Naive thymus-derived CD8-positive, alpha-beta T cell (primary cell): ENCODE measurements at regions not wholly inside any gene's neighbourhood (a gene's known extent, or its start where the extent isn't known, plus 50 kb on each side); places are given as distances from the start of the nearest gene placed in this dataset.
A peak's percentile ranks its signal among the peaks of the same experiment; 100 is the strongest.
"Not testable (repeated sequence)": the region's sequence is repeated elsewhere in the genome, so short reads cannot be mapped to it uniquely, and the experiment has no call there.

Source experiments
- ATAC-seq, 2 donors: fragments of 150-1000 bp; cut with Tn5 transposase in 1 of 2; sonication (Bioruptor Pico), chemical (Tn5 transposase) in 1 of 2; 1 replicate in 1 of 2; 2 replicates in 1 of 2; pipeline ENCODE4 v1.10.0; 2021; ENCODE audit warnings: mild to moderate bottlenecking in 2 of 2, moderate library complexity in 2 of 2
- POLR2A ChIA-PET: fragments of 350-600 bp; sonication (Branson Sonifier 250); formaldehyde crosslinking; loops from one replicate; lab custom pipeline; 2021; ENCODE audit warnings: antibody characterized with exemption; lab: Charles Lee
- DNase-seq, 10 donors: peaks; one replicate each; pipeline versions ENCODE4 v3.0.0 to v3.0.0-alpha.2; 2020 to 2022
- H3K27ac Mint-ChIP-seq, 10 donors: one replicate each; pipeline ENCODE4 v1.8.0; 2020 to 2022; ENCODE audit warnings: mild to moderate bottlenecking in 10 of 10, mixed read lengths in 10 of 10, moderate library complexity in 4 of 10, inconsistent platforms in 1 of 10
- H3K27me3 Mint-ChIP-seq, 5 donors: one replicate each; pipeline ENCODE4 v1.8.0; 2021 to 2022; ENCODE audit warnings: mixed read lengths in 5 of 5
- H3K36me3 Mint-ChIP-seq, 3 donors: one replicate each; pipeline ENCODE4 v1.8.0; 2020 to 2022; ENCODE audit warnings: mixed read lengths in 3 of 3, mild to moderate bottlenecking in 2 of 3, inconsistent platforms in 1 of 3
- H3K4me1 Mint-ChIP-seq, 4 donors: one replicate each; pipeline ENCODE4 v1.8.0; 2021 to 2022; ENCODE audit warnings: mixed read lengths in 4 of 4
- H3K4me3 Mint-ChIP-seq, 10 donors: one replicate each; pipeline ENCODE4 v1.8.0; 2020 to 2022; ENCODE audit warnings: mild to moderate bottlenecking in 10 of 10, mixed read lengths in 10 of 10, moderate library complexity in 6 of 10, inconsistent platforms in 1 of 10
- H3K9me3 Mint-ChIP-seq, 9 donors: one replicate each; pipeline ENCODE4 v1.8.0; 2020 to 2022; ENCODE audit warnings: mixed read lengths in 9 of 9, mild to moderate bottlenecking in 3 of 9, inconsistent platforms in 1 of 9, moderate library complexity in 1 of 9

DNA sequence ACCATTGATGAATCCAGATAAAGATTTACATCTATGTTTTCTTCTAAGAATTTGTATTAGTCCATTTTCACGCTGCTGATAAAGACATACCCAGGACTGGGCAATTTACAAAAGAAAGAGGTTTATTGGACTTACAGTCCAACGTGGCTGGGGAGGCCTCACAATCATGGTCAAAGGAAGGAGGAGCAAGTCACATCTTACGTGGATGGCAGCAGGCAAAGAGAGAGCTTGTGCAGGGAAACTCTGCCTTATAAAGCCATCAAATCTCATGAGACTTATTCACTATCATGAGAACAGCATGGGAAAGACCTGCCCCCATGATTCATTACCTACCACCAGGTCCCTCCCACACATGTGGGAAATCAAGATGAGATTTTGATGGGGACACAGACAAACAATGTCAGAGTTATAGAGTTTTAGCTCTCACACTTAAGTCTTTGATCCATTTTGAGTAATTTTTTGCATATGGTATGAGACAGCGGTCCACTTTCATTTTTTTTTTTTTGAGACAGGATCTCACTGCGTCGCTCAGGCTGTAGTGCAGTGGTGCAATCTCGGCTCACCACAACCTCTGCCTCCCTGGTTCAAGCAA, 53.5 kb upstream of the JADE2 start:
- H3K9me3 Mint-ChIP-seq: peaks cover 0 to 16% (median 4%) of the 10 kb centered on the region in 9 donors
- DNase-seq, ATAC-seq, H3K27me3 Mint-ChIP-seq, H3K4me3 Mint-ChIP-seq, H3K27ac Mint-ChIP-seq, H3K36me3 Mint-ChIP-seq: not testable (repeated sequence)
- POLR2A ChIA-PET: interaction anchor here (0.7 to 1.4 kb wide), 3 partner anchors 9 to 1630 kb away, joined by 3 to 5 read pairs (median 4); partner anchors contain the start of gene JADE2
- H3K4me1 Mint-ChIP-seq: peaks cover 2 to 12% (median 2%) of the 10 kb centered on the region in 4 donors

GRCh38 chr5:134468921-134469400, 56.5 kb upstream of the JADE2 start:
- H3K9me3 Mint-ChIP-seq: peaks cover 0 to 16% (median 3%) of the 10 kb centered on the region in 9 donors
- H3K27ac Mint-ChIP-seq: peak overlapping the region in 4 of 10 donors; percentile 39 to 73 (median 66)
- ATAC-seq: no peak
- peaks cover 0 to 4% (median 0%) of the 10 kb centered on the region in 3 donors for H3K36me3 Mint-ChIP-seq
- DNase-seq: no peak
- peaks cover 7 to 33% (median 20%) of the 10 kb centered on the region in 4 donors for H3K4me1 Mint-ChIP-seq
- POLR2A ChIA-PET: interaction anchor here (1.2 to 8.2 kb wide), 2 partner anchors 42 to 57 kb away, joined by 3 to 133 read pairs; partner anchors contain the start of gene JADE2
- H3K4me3 Mint-ChIP-seq: no peak overlapping the region
- H3K27me3 Mint-ChIP-seq: no peaks in the 10 kb centered on the region

DNA sequence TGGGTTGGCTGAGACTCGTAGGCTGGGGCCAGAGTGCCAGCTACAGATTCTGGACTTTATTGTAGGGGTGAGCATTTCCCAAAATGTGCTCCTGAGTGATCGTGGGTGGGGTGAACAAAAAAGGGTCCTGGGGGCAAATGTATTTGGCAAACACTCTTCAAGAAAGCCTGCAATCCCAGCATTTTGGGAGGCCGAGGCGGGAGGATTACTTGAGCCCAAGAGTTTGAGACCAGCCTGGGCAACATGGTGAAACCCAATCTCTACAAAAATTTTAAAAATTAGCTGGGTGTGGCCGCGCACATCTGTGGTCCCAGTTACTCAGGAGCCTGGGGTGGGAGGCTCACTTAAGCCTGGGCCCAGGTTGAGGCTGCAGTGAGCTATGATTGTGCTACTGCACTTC, 55.5 kb upstream of the CDKN2AIPNL start:
- Mint-ChIP-seq H3K4me3 (peak overlapping the region in 8 of 10 donors; percentile 44 to 87 (median 59)), H3K27ac (peak overlapping the region in 9 of 10 donors; percentile 73 to 92 (median 82)), H3K27me3 (no peaks in the 10 kb centered on the region), H3K9me3 (peaks cover 0 to 9% (median 3%) of the 10 kb centered on the region in 9 donors), H3K4me1 (peaks cover 7 to 33% (median 23%) of the 10 kb centered on the region in 4 donors), H3K36me3 (peaks cover 0 to 4% (median 0%) of the 10 kb centered on the region in 3 donors)
- ATAC-seq (no peak), DNase-seq (no peak)
- POLR2A ChIA-PET: interaction anchor here (0.7 to 8.2 kb wide), 5 partner anchors 19 to 95 kb away, joined by 3 to 133 read pairs (median 10); partner anchors contain the start of genes CDKN2AIPNL, JADE2 and UBE2B

DNA sequence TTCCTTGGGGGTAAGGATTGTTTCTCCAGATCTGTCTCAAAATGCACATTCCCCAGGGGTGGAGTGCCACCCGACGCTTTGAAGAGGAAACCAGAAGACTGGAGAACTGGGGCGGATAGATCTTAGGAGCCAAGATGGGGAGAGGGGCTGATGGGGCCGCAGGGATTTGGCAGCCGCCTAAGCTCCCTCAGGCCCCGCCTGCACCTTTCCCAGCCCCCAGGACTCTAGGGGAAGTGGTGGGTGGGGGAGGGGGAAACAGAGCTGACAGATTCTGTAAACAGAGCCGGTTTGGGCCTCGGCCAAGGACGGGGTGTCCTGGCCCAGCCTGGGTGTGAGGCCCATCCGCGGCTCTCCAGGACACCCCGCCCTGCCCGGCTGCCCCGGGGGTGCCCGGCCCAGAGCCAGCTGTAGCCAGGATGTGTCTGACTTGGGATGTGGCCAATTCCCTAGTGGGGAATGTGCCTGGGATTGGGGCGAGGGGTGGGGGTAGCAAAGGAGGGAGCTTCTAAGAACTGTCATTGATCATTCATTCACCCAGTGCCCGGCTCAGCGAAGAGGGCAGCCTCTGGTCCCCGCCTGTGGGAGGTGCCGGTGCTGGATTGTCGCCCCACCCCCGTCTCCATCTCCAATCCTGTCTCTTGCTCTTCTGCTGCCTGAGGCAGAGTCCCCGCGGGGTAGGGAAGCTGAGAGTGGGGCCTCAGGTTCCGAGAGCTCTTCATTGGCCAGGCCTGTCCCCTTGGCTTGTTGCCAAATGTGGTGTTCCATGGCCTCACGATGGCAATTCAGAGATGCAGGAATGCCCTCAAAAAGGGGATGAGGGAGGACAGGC, 54.8 kb upstream of the CDKN2AIPNL start:
- POLR2A ChIA-PET: interaction anchor here (0.5 to 8.2 kb wide), 12 partner anchors 9 to 98 kb away, joined by 3 to 133 read pairs (median 4); partner anchors contain the start of genes CDKN2AIPNL, JADE2 and UBE2B
- Mint-ChIP-seq H3K27ac (peak overlapping the region; percentile 81 to 92 (median 87)), H3K27me3 (no peaks in the 10 kb centered on the region), H3K4me3 (peak overlapping the region; percentile 78 to 89 (median 86)), H3K9me3 (peaks cover 0 to under 1% (median 0%) of the 10 kb centered on the region in 9 donors), H3K36me3 (no peaks in the 10 kb centered on the region), H3K4me1 (peaks cover 7 to 33% (median 23%) of the 10 kb centered on the region in 4 donors)
- DNase-seq (peak in 9 of 10 donors; percentile 22 to 79 (median 43)), ATAC-seq (peak; percentile 75 to 77)

- POLR2A ChIA-PET: interaction anchor here (1.0 to 8.2 kb wide), 8 partner anchors 10 to 98 kb away, joined by 3 to 133 read pairs (median 4); partner anchors contain the start of genes CDKN2AIPNL, JADE2 and UBE2B
- peaks cover 7 to 33% (median 23%) of the 10 kb centered on the region in 4 donors for H3K4me1 Mint-ChIP-seq
- no peaks in the 10 kb centered on the region for H3K9me3 Mint-ChIP-seq
- H3K27me3 Mint-ChIP-seq: no peaks in the 10 kb centered on the region
- H3K36me3 Mint-ChIP-seq: no peaks in the 10 kb centered on the region
- peak in 8 of 10 donors; percentile 10 to 49 (median 36) for DNase-seq
- ATAC-seq: peak; percentile 59 to 70
- peak overlapping the region; percentile 81 to 92 (median 87) for H3K27ac Mint-ChIP-seq
- peak overlapping the region; percentile 78 to 89 (median 86) for H3K4me3 Mint-ChIP-seq
These were observed 54.1 kb upstream of the CDKN2AIPNL start for GRCh38 chr5:134465816-134466240.

DNA sequence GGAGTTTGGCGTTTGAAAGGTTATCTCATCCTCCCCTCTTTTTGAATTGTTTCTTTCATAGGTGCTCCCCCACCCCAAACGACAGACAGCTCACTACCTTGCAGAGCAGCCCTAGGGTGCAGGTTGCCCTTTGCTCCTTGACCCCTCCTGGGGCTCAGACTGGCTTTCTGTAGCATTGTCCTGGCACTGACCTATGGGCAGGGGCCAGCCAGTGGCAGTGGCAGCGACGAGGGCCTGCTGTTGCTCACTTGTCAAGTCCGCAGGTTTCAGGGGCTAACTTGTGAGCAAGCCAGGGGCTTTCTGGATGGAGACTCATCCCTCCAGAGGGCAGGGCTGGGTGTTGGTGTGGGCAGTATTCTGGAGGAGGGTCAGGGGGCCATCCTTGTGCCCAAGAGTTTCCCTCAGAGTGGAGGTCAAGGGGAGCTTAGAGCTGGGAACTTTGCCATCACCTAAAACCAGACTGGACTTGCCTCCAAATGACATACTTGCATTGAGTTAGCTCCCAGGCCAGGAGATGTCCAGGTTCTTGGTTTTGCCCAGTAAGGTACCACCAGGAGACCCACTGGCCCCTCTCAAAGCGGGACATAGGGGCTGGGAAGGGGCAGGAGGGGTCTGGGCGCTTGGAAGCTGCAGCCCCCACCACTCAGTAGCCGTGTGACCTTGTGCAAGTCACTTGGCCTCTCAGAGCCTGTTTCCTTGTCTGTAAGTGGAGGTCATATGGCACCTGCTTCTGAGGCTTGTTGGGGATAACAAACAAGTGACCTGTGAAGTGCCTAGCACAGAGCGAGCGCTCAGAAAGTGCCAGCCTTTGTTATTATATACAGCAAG, 53.5 kb upstream of the CDKN2AIPNL start:
- H3K27me3 Mint-ChIP-seq: no peaks in the 10 kb centered on the region

DNA sequence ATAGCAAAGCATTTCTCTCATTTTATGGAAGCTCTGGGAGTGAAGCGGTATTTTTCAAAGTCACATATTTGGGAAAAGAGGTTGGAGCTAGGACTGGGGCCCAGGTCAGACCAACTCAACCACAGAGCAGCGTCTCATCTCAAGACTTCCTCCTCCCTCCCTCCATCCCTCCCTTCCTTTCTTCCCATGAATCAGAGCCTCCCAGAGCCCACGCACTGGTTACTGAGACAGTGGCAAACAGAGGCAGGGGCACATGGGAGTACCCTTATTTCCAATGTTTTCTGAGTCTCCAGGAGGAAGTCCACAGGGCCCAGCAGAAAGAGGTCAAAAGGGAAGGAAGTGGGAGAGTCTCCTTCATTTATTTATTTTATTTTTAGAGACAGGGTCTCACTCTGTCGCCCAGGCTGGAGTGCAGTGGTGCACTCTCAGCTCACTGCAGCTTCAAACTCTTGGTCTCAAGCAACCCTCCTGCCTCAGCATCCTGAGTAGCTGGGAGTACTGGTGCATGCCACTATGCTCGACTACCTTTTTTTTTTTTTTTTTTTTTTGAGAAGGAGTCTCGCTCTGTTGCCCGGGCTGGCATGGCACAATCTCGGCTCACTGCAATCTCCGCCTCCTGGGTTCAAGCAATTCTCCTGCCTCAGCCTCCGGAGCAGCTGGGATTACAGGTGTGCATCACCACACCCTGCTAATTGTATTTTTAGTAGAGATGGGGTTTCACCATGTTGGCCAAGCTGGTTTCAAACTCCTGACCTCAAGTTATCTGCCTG, 52.5 kb upstream of the CDKN2AIPNL start:
- ATAC-seq (no peak), DNase-seq (no peak)
- no peaks in the 10 kb centered on the region for H3K9me3 Mint-ChIP-seq
- peaks cover 7 to 33% (median 23%) of the 10 kb centered on the region in 4 donors for H3K4me1 Mint-ChIP-seq
- H3K27ac Mint-ChIP-seq: peak overlapping the region in 6 of 10 donors; percentile 24 to 82 (median 46)
- no peaks in the 10 kb centered on the region for H3K36me3 Mint-ChIP-seq
- peak overlapping the region in 3 of 10 donors; percentile 8 to 45 (median 15) for H3K4me3 Mint-ChIP-seq
- no peaks in the 10 kb centered on the region for H3K27me3 Mint-ChIP-seq
- POLR2A ChIA-PET: interaction anchor here (8.2 kb wide), 1 partner anchor 62 kb away, joined by 133 read pairs; the partner anchor contains the start of gene JADE2

More for the DNA sequence above, 53.5 kb upstream of the CDKN2AIPNL start:
- POLR2A ChIA-PET: interaction anchor here (1.0 to 8.2 kb wide), 7 partner anchors 16 to 97 kb away, joined by 3 to 133 read pairs (median 4); partner anchors contain the start of genes CDKN2AIPNL, JADE2 and UBE2B
- peak overlapping the region; percentile 78 to 89 (median 84) for H3K4me3 Mint-ChIP-seq
- H3K9me3 Mint-ChIP-seq: no peaks in the 10 kb centered on the region
- ATAC-seq (no peak), DNase-seq (no peak)
- no peaks in the 10 kb centered on the region for H3K36me3 Mint-ChIP-seq
- peak overlapping the region in 6 of 10 donors; percentile 48 to 92 (median 68) for H3K27ac Mint-ChIP-seq
- H3K4me1 Mint-ChIP-seq: peaks cover 7 to 33% (median 23%) of the 10 kb centered on the region in 4 donors

DNA sequence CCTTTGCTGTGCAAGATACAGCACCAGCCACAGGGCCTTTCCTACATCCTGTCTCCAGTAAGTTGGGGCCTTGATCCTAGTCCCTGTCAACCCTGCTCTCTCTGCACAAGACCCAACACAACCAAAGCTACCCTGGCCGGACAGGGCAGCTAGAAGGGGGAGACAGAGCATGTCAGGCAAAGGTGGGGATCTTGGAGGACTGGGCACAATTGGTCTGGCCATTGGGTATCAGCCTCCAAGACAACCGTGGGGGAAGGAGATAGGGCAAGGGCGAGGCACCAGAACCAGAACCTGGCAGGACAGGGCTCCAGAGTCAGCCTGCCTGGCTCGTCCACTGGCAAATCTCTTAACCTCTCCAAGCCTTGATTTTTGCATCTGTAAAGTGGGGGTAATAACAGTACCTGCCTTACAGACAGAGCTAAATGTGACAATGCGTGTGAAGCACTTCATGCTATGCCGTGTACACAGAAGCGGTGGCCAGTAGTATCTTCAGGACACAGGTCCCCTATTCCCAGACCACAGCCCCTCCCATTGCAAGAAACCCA, 51.6 kb upstream of the CDKN2AIPNL start:
- DNase-seq (no peak), ATAC-seq (no peak)
- Mint-ChIP-seq H3K27ac (peak overlapping the region in 1 of 10 donors; percentile 39), H3K4me3 (peak overlapping the region in 1 of 10 donors; percentile 10), H3K36me3 (no peaks in the 10 kb centered on the region), H3K27me3 (no peaks in the 10 kb centered on the region), H3K4me1 (peaks cover 7 to 28% (median 22%) of the 10 kb centered on the region in 4 donors), H3K9me3 (no peaks in the 10 kb centered on the region)
- POLR2A ChIA-PET: interaction anchor here (8.2 kb wide), 1 partner anchor 63 kb away, joined by 133 read pairs; the partner anchor contains the start of gene JADE2

DNA sequence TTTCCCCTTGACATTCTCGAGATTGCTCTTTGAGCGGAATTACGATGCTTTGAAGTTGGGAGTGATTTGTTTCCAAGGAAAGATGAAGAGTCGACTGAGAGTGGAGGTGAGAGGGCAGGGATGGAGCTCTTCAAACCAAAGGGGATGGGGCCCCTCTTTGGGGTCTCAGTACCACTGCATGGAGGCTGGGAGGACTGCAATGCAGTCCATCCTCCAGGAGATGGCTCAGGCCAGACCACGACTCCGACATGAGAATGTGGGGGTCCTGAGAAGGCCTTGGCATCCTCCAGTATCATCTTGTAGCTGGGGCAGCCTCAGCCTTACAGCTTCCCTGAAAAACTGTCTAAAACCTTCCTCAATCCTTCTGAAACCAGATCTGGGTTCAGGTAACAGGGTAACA, 51.1 kb upstream of the CDKN2AIPNL start:
- POLR2A ChIA-PET: interaction anchor here (0.6 to 8.2 kb wide), 2 partner anchors 10 to 63 kb away, joined by 5 to 133 read pairs; partner anchors contain the start of gene JADE2
- Mint-ChIP-seq H3K4me3 (no peak overlapping the region), H3K36me3 (no peaks in the 10 kb centered on the region), H3K9me3 (no peaks in the 10 kb centered on the region), H3K27ac (no peak overlapping the region), H3K27me3 (no peaks in the 10 kb centered on the region), H3K4me1 (peaks cover 7 to 28% (median 22%) of the 10 kb centered on the region in 4 donors)
- DNase-seq (no peak), ATAC-seq (no peak)

DNA sequence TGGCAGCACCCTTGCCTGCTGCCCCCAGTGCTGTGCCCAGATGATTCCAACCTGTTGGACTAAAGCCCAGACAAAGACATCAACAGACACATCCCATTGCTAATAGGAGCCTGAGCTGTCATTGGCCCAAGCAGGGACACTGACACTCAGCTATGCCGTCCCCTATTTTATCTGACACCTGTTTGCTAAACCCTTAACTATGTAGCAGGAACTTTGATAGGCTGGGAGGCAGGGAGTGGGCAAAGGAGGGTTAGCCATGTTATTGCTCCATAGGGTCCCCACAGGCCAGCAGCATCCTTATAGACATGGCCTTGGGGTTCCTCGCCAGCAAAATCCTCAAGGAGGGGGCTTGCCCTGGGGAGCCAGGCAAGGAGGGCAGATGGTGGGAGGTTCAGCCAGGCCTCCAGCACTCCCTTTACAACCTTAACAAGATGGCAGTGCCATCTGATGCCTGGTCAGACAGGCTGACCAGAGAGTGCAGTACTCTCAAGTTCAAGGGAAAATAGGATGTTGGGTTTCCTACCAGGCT, 50.4 kb upstream of the CDKN2AIPNL start:
- DNase-seq: no peak
- Mint-ChIP-seq H3K27ac (peak overlapping the region in 2 of 10 donors; percentile 17 to 35), H3K9me3 (no peaks in the 10 kb centered on the region), H3K27me3 (no peaks in the 10 kb centered on the region), H3K4me1 (peaks cover 7 to 28% (median 20%) of the 10 kb centered on the region in 4 donors), H3K4me3 (no peak overlapping the region), H3K36me3 (no peaks in the 10 kb centered on the region)
- no peak for ATAC-seq
- POLR2A ChIA-PET: interaction anchor here (0.6 to 8.2 kb wide), 2 partner anchors 10 to 64 kb away, joined by 5 to 133 read pairs; partner anchors contain the start of gene JADE2
